WERI-Rb-1 (cell line): ENCODE measurements at regions not wholly inside any gene's neighbourhood (a gene's known extent, or its start where the extent isn't known, plus 50 kb on each side); places are given as distances from the start of the nearest gene placed in this dataset.

Experiments used
- DNase-seq: peaks from one replicate; pipeline ENCODE4 v3.0.0-alpha.2; 2020
- H3K27ac ChIP-seq: fragments of 250-450 bp; sonication (Bioruptor Pico); 2 replicates; pipeline ENCODE4 v1.5.1; 2020; ENCODE audit warnings: mild to moderate bottlenecking, moderate library complexity
- H3K27me3 ChIP-seq: fragments of 250-450 bp; sonication (Bioruptor Pico); 2 replicates; pipeline ENCODE4 v1.5.1; 2021; ENCODE audit warnings: mild to moderate bottlenecking, low read depth, moderate library complexity; ENCODE audit not compliant: insufficient read depth, severe bottlenecking
- H3K36me3 ChIP-seq: fragments of 250-450 bp; sonication (Bioruptor Pico); 2 replicates; pipeline ENCODE4 v1.5.1; 2020; ENCODE audit warnings: mild to moderate bottlenecking, moderate library complexity
- H3K4me3 ChIP-seq: 2 replicates; pipeline ENCODE4 v1.5.1; 2011; ENCODE audit warnings: low read depth, mild to moderate bottlenecking, control low read depth, low read length
- H3K9me3 ChIP-seq: fragments of 250-450 bp; sonication (Bioruptor Pico); 2 replicates; pipeline ENCODE4 v1.5.1; 2021; ENCODE audit warnings: mild to moderate bottlenecking, moderate library complexity; ENCODE audit not compliant: severe bottlenecking
- TF ChIP-seq, protein P1 (sequence below): IDR thresholded peaks from 2 replicates; pipeline ENCODE4 v1.5.1; 2011; ENCODE audit warnings: low read depth, mild to moderate bottlenecking, control low read depth, inconsistent platforms, low read length

DNA sequence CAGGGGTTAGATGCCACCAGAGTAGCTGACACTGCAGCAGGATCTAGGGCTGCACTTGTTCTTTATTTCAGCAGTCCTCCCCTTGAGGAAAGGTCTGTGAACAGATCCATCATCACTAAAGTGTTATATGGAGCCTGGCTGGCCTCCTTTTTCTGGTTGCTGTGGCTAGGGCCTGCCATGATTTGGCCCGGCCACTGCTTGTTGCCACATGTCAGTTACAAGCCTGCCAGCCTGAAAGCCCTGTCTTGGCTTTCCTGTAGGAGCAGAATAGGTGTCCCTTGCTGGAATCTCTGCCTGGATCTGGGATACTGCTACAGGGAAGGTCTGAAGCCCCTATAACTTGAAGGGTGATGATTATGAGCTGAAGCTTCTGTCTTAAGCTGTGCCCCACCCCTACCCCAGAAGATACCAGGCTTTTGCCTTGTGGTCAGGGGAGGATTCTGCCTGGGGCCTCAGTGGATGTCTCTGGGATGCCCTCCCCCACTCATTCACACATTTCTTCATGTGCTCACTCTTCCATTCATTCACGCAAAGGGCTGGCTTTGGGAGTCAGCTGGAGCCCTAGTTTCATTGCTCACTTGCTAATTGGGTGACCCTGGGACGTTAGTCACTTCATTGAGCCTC, 64.7 kb downstream of the NDUFS5 start:
- Histone ChIP-seq H3K27me3 (no peaks in the 10 kb centered on the region), H3K27ac (no peak overlapping the region), H3K36me3 (no peaks in the 10 kb centered on the region; the same call in 1 of the 2 replicates), H3K9me3 (no peaks in the 10 kb centered on the region), H3K4me3 (no peak overlapping the region)
- no peak for DNase-seq
- TF ChIP-seq, protein P1, sequence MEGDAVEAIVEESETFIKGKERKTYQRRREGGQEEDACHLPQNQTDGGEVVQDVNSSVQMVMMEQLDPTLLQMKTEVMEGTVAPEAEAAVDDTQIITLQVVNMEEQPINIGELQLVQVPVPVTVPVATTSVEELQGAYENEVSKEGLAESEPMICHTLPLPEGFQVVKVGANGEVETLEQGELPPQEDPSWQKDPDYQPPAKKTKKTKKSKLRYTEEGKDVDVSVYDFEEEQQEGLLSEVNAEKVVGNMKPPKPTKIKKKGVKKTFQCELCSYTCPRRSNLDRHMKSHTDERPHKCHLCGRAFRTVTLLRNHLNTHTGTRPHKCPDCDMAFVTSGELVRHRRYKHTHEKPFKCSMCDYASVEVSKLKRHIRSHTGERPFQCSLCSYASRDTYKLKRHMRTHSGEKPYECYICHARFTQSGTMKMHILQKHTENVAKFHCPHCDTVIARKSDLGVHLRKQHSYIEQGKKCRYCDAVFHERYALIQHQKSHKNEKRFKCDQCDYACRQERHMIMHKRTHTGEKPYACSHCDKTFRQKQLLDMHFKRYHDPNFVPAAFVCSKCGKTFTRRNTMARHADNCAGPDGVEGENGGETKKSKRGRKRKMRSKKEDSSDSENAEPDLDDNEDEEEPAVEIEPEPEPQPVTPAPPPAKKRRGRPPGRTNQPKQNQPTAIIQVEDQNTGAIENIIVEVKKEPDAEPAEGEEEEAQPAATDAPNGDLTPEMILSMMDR: no peak

DNA sequence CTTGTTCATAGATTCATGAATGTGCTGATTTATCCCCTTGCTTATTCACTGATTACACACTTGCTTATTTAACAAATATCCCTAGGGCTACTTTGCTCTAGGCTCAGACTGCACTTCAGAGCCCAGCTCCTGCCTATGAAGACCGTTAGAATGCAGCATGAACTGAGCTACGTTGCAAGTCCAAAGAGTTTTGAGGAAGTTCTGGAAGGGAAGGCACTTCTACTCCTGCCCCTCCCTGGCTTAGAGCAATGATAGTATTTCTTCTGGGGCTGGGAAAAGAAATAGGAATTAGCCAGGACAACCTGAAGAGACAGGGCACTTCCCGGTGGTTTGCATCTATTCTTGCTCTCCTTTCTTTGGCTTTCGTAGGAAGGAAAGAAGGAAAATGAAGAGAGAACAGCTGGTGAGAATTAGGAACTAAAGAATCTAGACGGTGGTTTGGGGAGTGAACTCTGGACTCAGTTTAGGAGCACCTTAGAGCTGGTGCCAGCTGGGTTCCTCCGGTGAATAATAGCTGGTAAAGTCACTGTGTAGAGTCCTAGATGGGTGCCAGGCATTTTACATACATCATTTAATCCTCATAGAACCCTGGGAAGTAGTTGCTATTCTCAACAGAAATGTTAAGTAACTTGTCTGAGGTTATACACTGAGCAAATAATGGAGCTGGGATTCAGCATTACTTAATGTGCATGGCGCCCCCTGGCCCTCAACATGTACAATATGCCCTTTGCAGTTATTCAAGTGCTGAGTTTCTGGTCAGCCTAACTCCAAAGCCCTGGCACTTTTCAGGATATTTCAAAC, 65.9 kb downstream of the NDUFS5 start:
- peak; percentile 71 for DNase-seq
- no peaks in the 10 kb centered on the region; the same call in 1 of the 2 replicates for H3K36me3 ChIP-seq
- no peaks in the 10 kb centered on the region for H3K27me3 ChIP-seq
- H3K27ac ChIP-seq: no peak overlapping the region
- TF ChIP-seq, protein P1: peak; percentile 70
- H3K9me3 ChIP-seq: no peaks in the 10 kb centered on the region
- no peak overlapping the region for H3K4me3 ChIP-seq

- TF ChIP-seq, protein P1: no peak
- DNase-seq: no peak
- Histone ChIP-seq H3K27ac (no peak overlapping the region), H3K9me3 (no peaks in the 10 kb centered on the region), H3K27me3 (no peaks in the 10 kb centered on the region), H3K36me3 (no peaks in the 10 kb centered on the region; the same call in 1 of the 2 replicates), H3K4me3 (no peak overlapping the region)
These were observed 68.5 kb downstream of the NDUFS5 start for GRCh38 chr1:39094685-39095084.

GRCh38 chr1:39098546-39099250, 72.5 kb downstream of the NDUFS5 start:
- peak; percentile 69 for DNase-seq
- Histone ChIP-seq H3K27me3 (no peaks in the 10 kb centered on the region), H3K9me3 (no peaks in the 10 kb centered on the region), H3K36me3 (no peaks in the 10 kb centered on the region), H3K4me3 (no peak overlapping the region), H3K27ac (no peak overlapping the region)
- TF ChIP-seq, protein P1: peak; percentile 77

DNA sequence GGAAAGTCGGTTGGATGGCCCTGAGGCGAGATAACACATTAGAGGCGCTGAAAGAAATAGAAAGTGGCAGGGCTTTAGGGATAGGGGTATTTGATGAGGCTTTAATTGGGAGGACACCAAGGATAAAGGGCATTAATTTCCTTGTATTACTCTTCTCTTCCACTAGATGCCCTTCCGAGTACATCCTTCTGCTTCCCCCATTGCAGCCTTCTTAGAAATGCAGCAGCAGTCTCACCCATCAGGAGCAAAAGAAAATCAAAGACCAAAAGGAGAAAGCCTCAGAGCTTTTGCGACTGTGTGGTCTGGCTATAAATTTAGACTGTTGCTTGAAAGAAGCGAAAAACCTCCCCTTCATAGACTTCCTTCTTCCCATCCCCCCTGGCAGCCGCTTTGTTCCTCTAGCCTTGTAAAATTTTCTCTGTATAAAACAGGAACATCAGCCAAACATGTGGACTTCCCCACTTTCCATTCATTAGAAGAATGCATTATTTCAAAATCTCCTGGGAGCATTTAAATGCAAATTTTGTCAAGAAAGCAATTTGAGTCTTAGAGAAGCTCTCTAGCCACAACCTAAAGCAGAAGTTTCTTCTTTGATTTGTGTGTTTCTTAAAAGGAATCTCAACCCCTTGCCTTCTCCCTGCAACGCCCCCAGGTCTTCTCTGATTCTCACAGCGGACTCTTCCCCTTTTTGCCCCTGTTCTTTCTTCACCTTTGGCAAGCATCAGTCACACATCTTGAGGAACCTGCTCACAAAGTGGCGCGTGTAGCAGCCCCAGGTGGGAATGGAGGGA, 76.6 kb downstream of the NDUFS5 start:
- Histone ChIP-seq H3K4me3 (no peak overlapping the region), H3K36me3 (no peaks in the 10 kb centered on the region), H3K27ac (no peak overlapping the region), H3K9me3 (no peaks in the 10 kb centered on the region), H3K27me3 (no peaks in the 10 kb centered on the region)
- TF ChIP-seq, protein P1: peak; percentile 70
- peak; percentile 32 for DNase-seq
